Liver (tissue), 3 donors: ENCODE measurements at regions not wholly inside any gene's neighbourhood (a gene's known extent, or its start where the extent isn't known, plus 50 kb on each side); places are given as distances from the start of the nearest gene placed in this dataset.

Experiments used
- CTCF ChIP-seq: fragments of 150-350 bp; IDR thresholded peaks from 2 replicates; pipeline ENCODE4 v1.5.1; 2017; ENCODE audit warnings: improper control_type of control experiment, low read depth, low read length; ENCODE audit not compliant: missing input control
- EGR1 ChIP-seq, 2 donors: IDR thresholded peaks; 2 replicates each; pipeline ENCODE4 v1.6.1; 2016 to 2018; ENCODE audit warnings: antibody characterized with exemption in 2 of 2, low read depth in 2 of 2
- GABPA ChIP-seq, 2 donors: IDR thresholded peaks in 1 of 2; conservative IDR thresholded peaks in 1 of 2; 2 replicates each; pipeline ENCODE4 v1.6.1; 2016; ENCODE audit warnings: antibody characterized with exemption in 2 of 2, mild to moderate bottlenecking in 1 of 2, moderate library complexity in 1 of 2
- JUND ChIP-seq, 2 donors: IDR thresholded peaks; 2 replicates each; pipeline ENCODE4 v1.6.1; 2016; ENCODE audit warnings: antibody characterized with exemption in 2 of 2
- MAX ChIP-seq: IDR thresholded peaks from 2 replicates; pipeline ENCODE4 v1.6.1; 2016; ENCODE audit warnings: antibody characterized with exemption
- NR2F2 ChIP-seq: IDR thresholded peaks from 2 replicates; pipeline ENCODE4 v1.6.1; 2016; ENCODE audit warnings: antibody characterized with exemption
- TAF1 ChIP-seq: conservative IDR thresholded peaks from 2 replicates; pipeline ENCODE4 v1.6.1; 2016; ENCODE audit warnings: antibody characterized with exemption, mild to moderate bottlenecking
- YY1 ChIP-seq: IDR thresholded peaks from 2 replicates; pipeline ENCODE4 v1.6.1; 2016; ENCODE audit warnings: antibody characterized with exemption, mild to moderate bottlenecking
- ZBTB33 ChIP-seq: IDR thresholded peaks from 2 replicates; pipeline ENCODE4 v1.6.1; 2016; ENCODE audit warnings: antibody characterized with exemption
- donor health status: healthy.
- donor health status: healthy.

GRCh38 chr9:91063471-91063870, 261.9 kb downstream of the SYK start:
- TF ChIP-seq ZBTB33 (no peak), CTCF (no peak), MAX (no peak), TAF1 (no peak), NR2F2 (no peak), YY1 (no peak), JUND (IDR thresholded peaks at IDR 0.05) (no peak), EGR1 (IDR thresholded peaks at IDR 0.05; ENCODE audit: low read depth in 2 of 2) (no peak), GABPA (IDR thresholded peaks at IDR 0.05 in 1 of 2, conservative IDR thresholded peaks at IDR 0.05 in 1 of 2) (no peak)
